Calu3 (cell line): ENCODE measurements at regions not wholly inside any gene's neighbourhood (a gene's known extent, or its start where the extent isn't known, plus 50 kb on each side); places are given as distances from the start of the nearest gene placed in this dataset.

ENCODE experiments used
- BruUV-seq: library from RNA; stranded (reverse); fragments of 400-500 nt; replicated peaks from 2 replicates; lab custom pipeline; 2021; lab: Mats Ljungman, UMichigan
- CTCF ChIA-PET: fragments of 300-600 bp; sonication (Branson Sonifier 250); formaldehyde crosslinking; loops from one replicate; lab custom pipeline; 2022; ENCODE audit warnings: antibody characterized with exemption; lab: Charles Lee
- DNase-seq: peaks from one replicate; pipeline ENCODE4 v3.0.0; 2022
- H3K27ac Mint-ChIP-seq: one replicate; pipeline ENCODE4 v1.8.0; 2022; ENCODE audit warnings: mixed read lengths; ENCODE audit not compliant: unreplicated experiment
- H3K27me3 Mint-ChIP-seq: one replicate; pipeline ENCODE4 v1.8.0; 2022; ENCODE audit warnings: mixed read lengths; ENCODE audit not compliant: unreplicated experiment
- H3K36me3 Mint-ChIP-seq: one replicate; pipeline ENCODE4 v1.8.0; 2022; ENCODE audit warnings: mild to moderate bottlenecking, moderate library complexity, mixed read lengths; ENCODE audit not compliant: insufficient read depth, unreplicated experiment
- H3K4me1 Mint-ChIP-seq: one replicate; pipeline ENCODE4 v1.8.0; 2022; ENCODE audit warnings: mild to moderate bottlenecking, low read depth, mixed read lengths; ENCODE audit not compliant: unreplicated experiment
- H3K4me3 Mint-ChIP-seq: one replicate; pipeline ENCODE4 v1.8.0; 2022; ENCODE audit warnings: mild to moderate bottlenecking, low read depth, moderate library complexity, mixed read lengths; ENCODE audit not compliant: unreplicated experiment
- H3K9me3 Mint-ChIP-seq: one replicate; pipeline ENCODE4 v1.8.0; 2022; ENCODE audit warnings: low read depth, mixed read lengths; ENCODE audit not compliant: unreplicated experiment
- CTCF ChIP-seq: fragments of 200-600 bp; IDR thresholded peaks from one replicate; pipeline ENCODE4 v1.8.0; 2022; ENCODE audit warnings: antibody characterized with exemption; ENCODE audit not compliant: unreplicated experiment
- intact Hi-C: fragments of 100-400 bp; cut with micrococcal nuclease; formaldehyde crosslinking; loops from one replicate; pipeline ENCODE4 v1.10.0; 2022; ENCODE audit not compliant: unreplicated experiment

GRCh38 chr3:67076607-67077006, 78.5 kb downstream of the KBTBD8 start:
- no peak for DNase-seq
- H3K4me3 Mint-ChIP-seq, result no peak overlapping the region

GRCh38 chr3:67077656-67078055, 79.5 kb downstream of the KBTBD8 start:
- H3K4me3 Mint-ChIP-seq, result no peak overlapping the region
- CTCF ChIA-PET, result no interaction called here
- DNase-seq, result no peak
- no TSS peak for BruUV-seq
- H3K36me3 Mint-ChIP-seq, result no peaks in the 10 kb centered on the region
- H3K4me1 Mint-ChIP-seq, result no peaks in the 10 kb centered on the region
- intact Hi-C loops, result no loop called here
- TF ChIP-seq CTCF, result no peak
- H3K9me3 Mint-ChIP-seq, result peaks cover 2% of the 10 kb centered on the region
- no peaks in the 10 kb centered on the region for H3K27me3 Mint-ChIP-seq
- no peak overlapping the region for H3K27ac Mint-ChIP-seq

More at GRCh38 chr3:67076607-67077006, 78.5 kb downstream of the KBTBD8 start:
- no peak for TF ChIP-seq CTCF
- Mint-ChIP-seq H3K27me3 (no peaks in the 10 kb centered on the region), H3K36me3 (no peaks in the 10 kb centered on the region), H3K4me1 (no peaks in the 10 kb centered on the region), H3K27ac (no peak overlapping the region), H3K9me3 (peaks cover 2% of the 10 kb centered on the region)
- BruUV-seq, result no TSS peak
- intact Hi-C loops, result no loop called here
- CTCF ChIA-PET, result no interaction called here

- peaks cover 8% of the 10 kb centered on the region for H3K9me3 Mint-ChIP-seq
- no peak overlapping the region for H3K4me3 Mint-ChIP-seq
- no peak for DNase-seq
- no peaks in the 10 kb centered on the region for H3K36me3 Mint-ChIP-seq
- H3K4me1 Mint-ChIP-seq, result no peaks in the 10 kb centered on the region
- no peak overlapping the region for H3K27ac Mint-ChIP-seq
- intact Hi-C loops, result no loop called here
- no peak for TF ChIP-seq CTCF
- no TSS peak for BruUV-seq
- CTCF ChIA-PET, result no interaction called here
- H3K27me3 Mint-ChIP-seq, result no peaks in the 10 kb centered on the region
Measured at GRCh38 chr3:67082533-67083024, 84.5 kb downstream of the KBTBD8 start.

GRCh38 chr3:67083277-67083676, 85.2 kb downstream of the KBTBD8 start:
- TF ChIP-seq CTCF, result no peak
- intact Hi-C loops, result no loop called here
- BruUV-seq, result no TSS peak
- no peak overlapping the region for H3K27ac Mint-ChIP-seq
- H3K36me3 Mint-ChIP-seq, result no peaks in the 10 kb centered on the region
- CTCF ChIA-PET, result no interaction called here
- no peak for DNase-seq
- H3K4me3 Mint-ChIP-seq, result no peak overlapping the region
- H3K27me3 Mint-ChIP-seq, result no peaks in the 10 kb centered on the region
- H3K4me1 Mint-ChIP-seq, result no peaks in the 10 kb centered on the region
- peaks cover 11% of the 10 kb centered on the region for H3K9me3 Mint-ChIP-seq
